GM19023 (cell line): ENCODE measurements at regions not wholly inside any gene's neighbourhood (a gene's known extent, or its start where the extent isn't known, plus 50 kb on each side); places are given as distances from the start of the nearest gene placed in this dataset.

Experiments
- ATAC-seq: cut with Tn5 transposase; IDR thresholded peaks from one replicate; pipeline ENCODE4 v1.9.1; 2021; ENCODE audit warnings: mild to moderate bottlenecking, moderate library complexity; ENCODE audit not compliant: unreplicated experiment

GRCh38 chr10:44476409-44477045, 91.6 kb upstream of the CXCL12 start:
- no peak for ATAC-seq

GRCh38 chr10:44477046-44477425, 92.1 kb upstream of the CXCL12 start:
- no peak for ATAC-seq

- no peak for ATAC-seq
Measured at GRCh38 chr10:44478040-44478439, 93.1 kb upstream of the CXCL12 start.

GRCh38 chr10:44478876-44479705, 94.2 kb upstream of the CXCL12 start:
- ATAC-seq: no peak

- no peak for ATAC-seq
Measured at GRCh38 chr10:44492678-44493077, 107.8 kb upstream of the CXCL12 start.

GRCh38 chr10:44498222-44498621, 113.3 kb upstream of the CXCL12 start:
- no peak for ATAC-seq

GRCh38 chr10:44500451-44500850, 115.6 kb upstream of the CXCL12 start:
- ATAC-seq: no peak

- ATAC-seq: no peak
Measured at GRCh38 chr10:44506386-44506785, 121.5 kb upstream of the CXCL12 start.

- ATAC-seq: no peak
Measured at GRCh38 chr10:44510379-44511115, 125.7 kb upstream of the CXCL12 start.

- no peak for ATAC-seq
Measured at GRCh38 chr10:44511166-44511565, 126.3 kb upstream of the CXCL12 start.

GRCh38 chr10:44511601-44512000, 126.7 kb upstream of the CXCL12 start:
- no peak for ATAC-seq

- ATAC-seq: no peak
Measured at GRCh38 chr10:44512431-44513022, 127.6 kb upstream of the CXCL12 start.

GRCh38 chr10:44513591-44513990, 128.7 kb upstream of the CXCL12 start:
- ATAC-seq: no peak

- no peak for ATAC-seq
Measured at GRCh38 chr10:44516891-44517290, 132.0 kb upstream of the CXCL12 start.

- ATAC-seq: no peak
Measured at GRCh38 chr10:44517635-44518034, 132.7 kb upstream of the CXCL12 start.

- ATAC-seq: no peak
Measured at GRCh38 chr10:44519361-44519760, 134.5 kb upstream of the CXCL12 start.

- no peak for ATAC-seq
Measured at GRCh38 chr10:44520651-44521050, 135.8 kb upstream of the CXCL12 start.

- ATAC-seq: no peak
Measured at GRCh38 chr10:44539178-44539577, 154.3 kb upstream of the CXCL12 start.

- no peak for ATAC-seq
Measured at GRCh38 chr10:44552726-44553125, 167.8 kb upstream of the CXCL12 start.

GRCh38 chr10:44557596-44558191, 172.8 kb upstream of the CXCL12 start:
- no peak for ATAC-seq

- no peak for ATAC-seq
Measured at GRCh38 chr10:44558521-44558920, 173.6 kb upstream of the CXCL12 start.
